Psoas muscle (tissue), 7 donors: ENCODE measurements at regions not wholly inside any gene's neighbourhood (a gene's known extent, or its start where the extent isn't known, plus 50 kb on each side); places are given as distances from the start of the nearest gene placed in this dataset.

Experiments used
- ATAC-seq, 4 donors: fragments of 200-7000 bp; cut with Tn5 transposase; one replicate each; pipeline ENCODE4 v1.9.1; 2020; ENCODE audit warnings: moderate library complexity in 3 of 4, mild to moderate bottlenecking in 2 of 4
- DNase-seq, 2 donors: peaks; one replicate each; pipeline ENCODE4 v3.0.0-alpha.2; 2020
- H3K27ac ChIP-seq: fragments of 200-600 bp; one replicate; pipeline ENCODE4 v1.8.0; 2022
- H3K27me3 ChIP-seq, 3 donors: fragments of 200-600 bp in 1 of 3; one replicate each; pipeline versions ENCODE4 v1.6.1 to v1.8.0; 2013 to 2022; ENCODE audit warnings: low read length in 2 of 3, mild to moderate bottlenecking in 2 of 3, moderate library complexity in 1 of 3; ENCODE audit not compliant: insufficient read depth in 3 of 3
- H3K36me3 ChIP-seq, 2 donors: fragments of 200-600 bp in 1 of 2; one replicate each; pipeline versions ENCODE4 v1.6.1 to v1.8.0; 2013 to 2022; ENCODE audit warnings: low read depth in 1 of 2, mild to moderate bottlenecking in 1 of 2, moderate library complexity in 1 of 2; ENCODE audit not compliant: insufficient read depth in 1 of 2
- H3K4me1 ChIP-seq: fragments of 200-600 bp; one replicate; pipeline ENCODE4 v1.8.0; 2022
- H3K4me3 ChIP-seq: fragments of 200-600 bp; one replicate; pipeline ENCODE4 v1.8.0; 2022; ENCODE audit warnings: mild to moderate bottlenecking
- H3K9me3 ChIP-seq: fragments of 200-600 bp; one replicate; pipeline ENCODE4 v1.8.0; 2022
- CTCF ChIP-seq: fragments of 200-600 bp; IDR thresholded peaks from one replicate; pipeline ENCODE4 v1.8.0; 2022; ENCODE audit warnings: antibody characterized with exemption
- WGBS, 3 donors: extraction: QIAGEN DNeasy Blood & Tissue Kit; methylation state at CpG; one replicate each; pipeline versions ENCODE4 v1.1.6 to v1.1.7; 2013; 5-methylcytosine and 5-hydroxymethylcytosine counted together
- intact Hi-C, 2 donors: fragments of 100-400 bp; cut with DNase I; formaldehyde crosslinking; loops; one replicate each; pipeline versions ENCODE4 v1.11.0 to v1.14.2; 2022
- donor health status: healthy with polysubstance abuse.
- donor health status: DM: no; HTN: no; CAD: no; lungs with moderate emphysema.
- donor health status: Bipolar disorder and iron deficiency.
- donor health status: healthy.
- donor health status: DM: yes; HTN: yes; CAD: no.
- donor health status: DM: no; HTN: no; CAD: no.
- donor health status: DM: yes; HTN: yes; CAD: no.

- ATAC-seq, result no peak
- TF ChIP-seq CTCF, result no peak
- Histone ChIP-seq H3K27me3 (no peaks in the 10 kb centered on the region), H3K27ac (no peak overlapping the region), H3K9me3 (no peaks in the 10 kb centered on the region), H3K4me3 (no peak overlapping the region), H3K36me3 (no peaks in the 10 kb centered on the region), H3K4me1 (peaks cover 12% of the 10 kb centered on the region)
- intact Hi-C loops, result no loop called here
- WGBS, 3 donors, result 98 to 100% (median 99%) methylated on average over 2 of the region's 2 CpGs
- no peak for DNase-seq
These were observed 144.4 kb downstream of the RMI1 start for GRCh38 chr9:84125046-84125445.

- no peaks in the 10 kb centered on the region for H3K4me1 ChIP-seq
- 68 to 81% (median 69%) methylated on average over 5 of the region's 5 CpGs for WGBS, 3 donors
- no peak for DNase-seq
- H3K27ac ChIP-seq, result no peak overlapping the region
- TF ChIP-seq CTCF, result no peak
- H3K27me3 ChIP-seq, result no peaks in the 10 kb centered on the region
- H3K36me3 ChIP-seq, result no peaks in the 10 kb centered on the region
- no peaks in the 10 kb centered on the region for H3K9me3 ChIP-seq
- no peak for ATAC-seq
- intact Hi-C loops, result no loop called here
- H3K4me3 ChIP-seq, result no peak overlapping the region
These were observed 148.9 kb downstream of the RMI1 start for GRCh38 chr9:84129529-84129928.

GRCh38 chr9:84136119-84136868 lies 155.7 kb downstream of the RMI1 start:
- Histone ChIP-seq H3K36me3 (no peaks in the 10 kb centered on the region), H3K4me1 (peaks cover 7% of the 10 kb centered on the region), H3K4me3 (no peak overlapping the region), H3K9me3 (no peaks in the 10 kb centered on the region), H3K27ac (no peak overlapping the region), H3K27me3 (peaks cover 0 to 14% (median 0%) of the 10 kb centered on the region in 3 donors)
- ATAC-seq (no peak), DNase-seq (no peak)
- intact Hi-C loops, result no loop called here
- 64 to 71% (median 65%) methylated on average over 13 of the region's 13 CpGs for WGBS, 3 donors
- TF ChIP-seq CTCF, result no peak

GRCh38 chr9:84137968-84138367 lies 157.4 kb downstream of the RMI1 start:
- Histone ChIP-seq H3K36me3 (no peaks in the 10 kb centered on the region), H3K27ac (no peak overlapping the region), H3K9me3 (no peaks in the 10 kb centered on the region), H3K4me3 (no peak overlapping the region), H3K27me3 (peaks cover 0 to 28% (median 0%) of the 10 kb centered on the region in 3 donors), H3K4me1 (peaks cover 7% of the 10 kb centered on the region)
- TF ChIP-seq CTCF, result no peak
- intact Hi-C loops, result no loop called here
- WGBS, 3 donors, result 77 to 83% (median 80%) methylated on average over 2 of the region's 2 CpGs
- ATAC-seq (peak; percentile 49 to 94 (median 78)), DNase-seq (no peak)

- ATAC-seq, result peak in 1 of 4 donors; percentile 7
- H3K27me3 ChIP-seq, result peaks cover 0 to 33% (median 5%) of the 10 kb centered on the region in 3 donors
- no peak for DNase-seq
- intact Hi-C loops, result no loop called here
- H3K27ac ChIP-seq, result no peak overlapping the region
- WGBS, 3 donors, result 75 to 77% (median 75%) methylated on average over 4 of the region's 4 CpGs
- no peaks in the 10 kb centered on the region for H3K36me3 ChIP-seq
- H3K9me3 ChIP-seq, result no peaks in the 10 kb centered on the region
- no peak for TF ChIP-seq CTCF
- peaks cover 7% of the 10 kb centered on the region for H3K4me1 ChIP-seq
- H3K4me3 ChIP-seq, result no peak overlapping the region
These were observed 157.9 kb downstream of the RMI1 start for GRCh38 chr9:84138541-84138940.
